ENCODE measurements at regions not wholly inside any gene's neighbourhood (a gene's known extent, or its start where the extent isn't known, plus 50 kb on each side); places are given as distances from the start of the nearest gene placed in this dataset.

DNA sequence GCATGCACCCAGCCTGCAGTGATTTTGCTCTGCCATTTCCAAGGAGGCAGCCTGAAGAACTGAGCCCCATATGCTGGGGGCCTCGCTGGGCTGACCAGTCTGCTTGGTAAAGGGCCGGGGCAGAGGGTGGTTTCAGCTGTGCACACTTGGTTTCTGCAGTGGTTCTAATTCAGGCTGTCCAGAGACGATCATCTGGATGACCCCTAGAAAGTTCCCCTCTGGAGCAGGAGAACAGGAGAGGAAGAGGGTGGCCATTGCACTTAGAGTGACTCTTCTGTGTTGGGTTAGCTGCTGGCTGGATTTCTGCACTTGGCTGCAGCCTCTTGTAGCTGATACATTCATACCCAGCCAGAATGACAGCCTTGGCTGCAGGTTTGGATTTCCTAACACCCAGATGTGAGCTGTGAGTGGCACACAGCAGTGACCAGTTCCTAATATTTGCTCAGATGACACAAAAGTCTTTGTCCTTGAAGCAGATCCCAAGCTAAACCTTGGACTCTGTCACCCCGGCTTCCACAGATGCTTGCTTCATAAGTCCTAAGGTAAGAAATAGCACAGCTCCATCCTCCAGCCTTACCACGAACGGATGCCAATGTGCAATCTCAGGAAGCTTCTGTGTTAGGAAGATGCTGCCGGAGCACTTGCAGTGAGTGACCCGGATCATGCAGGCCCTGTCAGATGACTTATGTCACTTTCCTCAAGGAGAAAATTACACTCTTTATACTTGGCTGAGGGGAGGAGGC lies 105.6 kb downstream of the HNRNPLL start (continued):
- TF ChIP-seq, protein P1, sequence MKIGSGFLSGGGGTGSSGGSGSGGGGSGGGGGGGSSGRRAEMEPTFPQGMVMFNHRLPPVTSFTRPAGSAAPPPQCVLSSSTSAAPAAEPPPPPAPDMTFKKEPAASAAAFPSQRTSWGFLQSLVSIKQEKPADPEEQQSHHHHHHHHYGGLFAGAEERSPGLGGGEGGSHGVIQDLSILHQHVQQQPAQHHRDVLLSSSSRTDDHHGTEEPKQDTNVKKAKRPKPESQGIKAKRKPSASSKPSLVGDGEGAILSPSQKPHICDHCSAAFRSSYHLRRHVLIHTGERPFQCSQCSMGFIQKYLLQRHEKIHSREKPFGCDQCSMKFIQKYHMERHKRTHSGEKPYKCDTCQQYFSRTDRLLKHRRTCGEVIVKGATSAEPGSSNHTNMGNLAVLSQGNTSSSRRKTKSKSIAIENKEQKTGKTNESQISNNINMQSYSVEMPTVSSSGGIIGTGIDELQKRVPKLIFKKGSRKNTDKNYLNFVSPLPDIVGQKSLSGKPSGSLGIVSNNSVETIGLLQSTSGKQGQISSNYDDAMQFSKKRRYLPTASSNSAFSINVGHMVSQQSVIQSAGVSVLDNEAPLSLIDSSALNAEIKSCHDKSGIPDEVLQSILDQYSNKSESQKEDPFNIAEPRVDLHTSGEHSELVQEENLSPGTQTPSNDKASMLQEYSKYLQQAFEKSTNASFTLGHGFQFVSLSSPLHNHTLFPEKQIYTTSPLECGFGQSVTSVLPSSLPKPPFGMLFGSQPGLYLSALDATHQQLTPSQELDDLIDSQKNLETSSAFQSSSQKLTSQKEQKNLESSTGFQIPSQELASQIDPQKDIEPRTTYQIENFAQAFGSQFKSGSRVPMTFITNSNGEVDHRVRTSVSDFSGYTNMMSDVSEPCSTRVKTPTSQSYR (CRISPR knock-in tag; IDR thresholded peaks at IDR 0.05; ENCODE audit: borderline replicate concordance): no peak
- TF ChIP-seq POLR2AphosphoS2 (IDR thresholded peaks at IDR 0.05; ENCODE audit: low read depth, low read length) (no peak), KLF11 (CRISPR knock-in tag; IDR thresholded peaks at IDR 0.05) (no peak), ATF1 (CRISPR knock-in tag; IDR thresholded peaks at IDR 0.05) (no peak), ZBTB3 (CRISPR knock-in tag; IDR thresholded peaks at IDR 0.05; ENCODE audit: borderline replicate concordance, low read depth) (peak; percentile 91), SIX4 (CRISPR knock-in tag; IDR thresholded peaks at IDR 0.05) (0 out of 2 replicates have a peak, but pooled peaks have one; percentile 30), ZBTB1 (CRISPR knock-in tag; IDR thresholded peaks at IDR 0.05; ENCODE audit: borderline replicate concordance) (no peak), YEATS2 (CRISPR knock-in tag; IDR thresholded peaks at IDR 0.05; ENCODE audit: borderline replicate concordance) (0 out of 2 replicates have a peak, but pooled peaks have one; percentile 18), ERF (CRISPR knock-in tag; IDR thresholded peaks at IDR 0.05) (peak; percentile 45; the same call in 1 of the 2 replicates), SRF (IDR thresholded peaks at IDR 0.05; ENCODE audit: low read depth, low read length) (no peak), REL (CRISPR knock-in tag; conservative IDR thresholded peaks at IDR 0.05) (no peak), ZNF83 (CRISPR knock-in tag; IDR thresholded peaks at IDR 0.05; ENCODE audit: borderline replicate concordance) (no peak), ZNF430 (CRISPR knock-in tag; IDR thresholded peaks at IDR 0.05) (peak; percentile 45; the same call in 1 of the 2 replicates), ZFAT (CRISPR knock-in tag; conservative IDR thresholded peaks at IDR 0.05) (no peak), SAP130 (CRISPR knock-in tag; IDR thresholded peaks at IDR 0.05; ENCODE audit: low read depth) (peak; percentile 57), ZFP41 (CRISPR knock-in tag; IDR thresholded peaks at IDR 0.05; ENCODE audit: borderline replicate concordance) (no peak), CC2D1A (CRISPR knock-in tag; IDR thresholded peaks at IDR 0.05) (no peak), ZNF713 (CRISPR knock-in tag; IDR thresholded peaks at IDR 0.05) (no peak), ZNF746 (CRISPR knock-in tag; IDR thresholded peaks at IDR 0.05) (no peak), CBX1 (IDR thresholded peaks at IDR 0.05; ENCODE audit: low read depth) (no peak), AHR (CRISPR knock-in tag; IDR thresholded peaks at IDR 0.05) (0 out of 2 replicates have a peak, but pooled peaks have one; percentile 26), ZNF367 (CRISPR knock-in tag; IDR thresholded peaks at IDR 0.05; ENCODE audit: borderline replicate concordance) (no peak), ZNF205 (CRISPR knock-in tag; IDR thresholded peaks at IDR 0.05) (no peak; the same call in 1 of the 2 replicates), GPN1 (CRISPR knock-in tag; IDR thresholded peaks at IDR 0.05; ENCODE audit: borderline replicate concordance) (no peak), ZNF75D (CRISPR knock-in tag; IDR thresholded peaks at IDR 0.05; ENCODE audit: borderline replicate concordance) (no peak)
- TF ChIP-seq, protein P2, sequence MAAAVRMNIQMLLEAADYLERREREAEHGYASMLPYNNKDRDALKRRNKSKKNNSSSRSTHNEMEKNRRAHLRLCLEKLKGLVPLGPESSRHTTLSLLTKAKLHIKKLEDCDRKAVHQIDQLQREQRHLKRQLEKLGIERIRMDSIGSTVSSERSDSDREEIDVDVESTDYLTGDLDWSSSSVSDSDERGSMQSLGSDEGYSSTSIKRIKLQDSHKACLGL (CRISPR knock-in tag; IDR thresholded peaks at IDR 0.05): no peak
- TF ChIP-seq, protein P3, sequence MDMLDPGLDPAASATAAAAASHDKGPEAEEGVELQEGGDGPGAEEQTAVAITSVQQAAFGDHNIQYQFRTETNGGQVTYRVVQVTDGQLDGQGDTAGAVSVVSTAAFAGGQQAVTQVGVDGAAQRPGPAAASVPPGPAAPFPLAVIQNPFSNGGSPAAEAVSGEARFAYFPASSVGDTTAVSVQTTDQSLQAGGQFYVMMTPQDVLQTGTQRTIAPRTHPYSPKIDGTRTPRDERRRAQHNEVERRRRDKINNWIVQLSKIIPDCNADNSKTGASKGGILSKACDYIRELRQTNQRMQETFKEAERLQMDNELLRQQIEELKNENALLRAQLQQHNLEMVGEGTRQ (IDR thresholded peaks at IDR 0.05; ENCODE audit: low read depth, low read length): no peak
- TF ChIP-seq, protein P3 (CRISPR knock-in tag; IDR thresholded peaks at IDR 0.05; ENCODE audit: borderline replicate concordance): no peak
